Kidney epithelial cell (primary cell): ENCODE measurements at regions not wholly inside any gene's neighbourhood (a gene's known extent, or its start where the extent isn't known, plus 50 kb on each side); places are given as distances from the start of the nearest gene placed in this dataset.

Experiments used
- DNase-seq: peaks from one replicate; pipeline ENCODE4 v3.0.0-alpha.2; 2010; ENCODE audit warnings: low read depth
- H3K27me3 ChIP-seq: 2 replicates; pipeline ENCODE4 v1.6.0; 2011; ENCODE audit warnings: low read length; ENCODE audit not compliant: control insufficient read depth, insufficient read depth
- H3K36me3 ChIP-seq: 2 replicates; pipeline ENCODE4 v1.5.1; 2011; ENCODE audit warnings: low read length; ENCODE audit not compliant: control insufficient read depth, insufficient read depth
- H3K4me3 ChIP-seq: 2 replicates; pipeline ENCODE4 v1.5.1; 2011; ENCODE audit warnings: low read depth, mild to moderate bottlenecking, control low read depth, low read length
- TF ChIP-seq, protein P1 (sequence below): IDR thresholded peaks from 2 replicates; pipeline ENCODE4 v1.5.1; 2011; ENCODE audit warnings: mild to moderate bottlenecking, moderate library complexity, low read length, control low read depth, inconsistent platforms; ENCODE audit not compliant: insufficient read depth, poor library complexity, severe bottlenecking

DNA sequence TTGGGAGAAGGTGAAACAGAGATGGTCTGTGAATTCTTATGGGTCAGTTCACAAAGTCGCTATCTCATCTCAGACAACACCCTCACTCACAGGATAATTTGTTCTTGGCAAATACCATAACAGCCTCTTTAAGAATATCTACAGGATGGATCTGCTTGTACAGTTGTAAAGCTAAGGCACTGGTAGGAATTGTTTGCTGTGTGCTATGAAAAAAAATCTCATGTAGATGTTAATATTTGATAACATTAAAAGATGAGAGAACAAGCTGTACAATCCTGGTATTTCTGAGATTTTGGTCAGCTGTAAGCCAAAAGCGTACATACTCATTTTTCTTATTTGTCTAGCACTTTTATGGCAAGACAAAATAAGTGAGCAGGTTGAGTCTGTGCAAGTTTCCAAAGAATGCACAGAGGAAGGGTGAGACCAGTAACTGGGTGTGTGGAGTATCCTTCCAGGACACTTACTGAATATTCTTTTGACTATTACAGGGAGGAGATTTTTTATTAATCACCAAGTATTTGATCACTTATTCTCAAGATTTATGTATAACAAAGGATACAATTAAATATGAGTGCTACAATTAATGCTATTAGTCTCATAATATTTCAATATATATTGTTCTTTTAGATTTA, 814.5 kb upstream of the MIR17HG start:
- H3K4me3 ChIP-seq, result no peak overlapping the region
- H3K27me3 ChIP-seq, result no peaks in the 10 kb centered on the region
- H3K36me3 ChIP-seq, result no peaks in the 10 kb centered on the region
- TF ChIP-seq, protein P1, sequence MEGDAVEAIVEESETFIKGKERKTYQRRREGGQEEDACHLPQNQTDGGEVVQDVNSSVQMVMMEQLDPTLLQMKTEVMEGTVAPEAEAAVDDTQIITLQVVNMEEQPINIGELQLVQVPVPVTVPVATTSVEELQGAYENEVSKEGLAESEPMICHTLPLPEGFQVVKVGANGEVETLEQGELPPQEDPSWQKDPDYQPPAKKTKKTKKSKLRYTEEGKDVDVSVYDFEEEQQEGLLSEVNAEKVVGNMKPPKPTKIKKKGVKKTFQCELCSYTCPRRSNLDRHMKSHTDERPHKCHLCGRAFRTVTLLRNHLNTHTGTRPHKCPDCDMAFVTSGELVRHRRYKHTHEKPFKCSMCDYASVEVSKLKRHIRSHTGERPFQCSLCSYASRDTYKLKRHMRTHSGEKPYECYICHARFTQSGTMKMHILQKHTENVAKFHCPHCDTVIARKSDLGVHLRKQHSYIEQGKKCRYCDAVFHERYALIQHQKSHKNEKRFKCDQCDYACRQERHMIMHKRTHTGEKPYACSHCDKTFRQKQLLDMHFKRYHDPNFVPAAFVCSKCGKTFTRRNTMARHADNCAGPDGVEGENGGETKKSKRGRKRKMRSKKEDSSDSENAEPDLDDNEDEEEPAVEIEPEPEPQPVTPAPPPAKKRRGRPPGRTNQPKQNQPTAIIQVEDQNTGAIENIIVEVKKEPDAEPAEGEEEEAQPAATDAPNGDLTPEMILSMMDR, result no peak
- DNase-seq, result no peak

DNA sequence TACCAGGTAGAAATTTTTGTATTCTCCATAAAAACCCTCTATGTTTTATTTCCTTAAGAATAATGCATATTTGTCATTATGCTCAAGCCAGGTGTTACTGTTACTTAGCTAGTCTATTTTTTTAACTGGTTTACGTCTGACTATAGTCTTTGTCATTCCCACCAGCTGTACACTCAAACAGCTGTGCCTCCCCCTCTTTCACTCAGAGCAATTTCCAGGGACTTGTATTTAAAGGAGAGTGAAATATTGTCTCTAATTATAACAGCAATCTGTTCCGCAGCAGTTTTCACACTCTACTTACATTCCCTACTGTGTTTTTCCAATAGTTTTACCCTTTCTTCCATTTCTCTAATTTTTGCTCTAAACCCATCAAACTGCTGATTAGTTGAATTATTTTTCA, 813.6 kb upstream of the MIR17HG start:
- no peaks in the 10 kb centered on the region for H3K36me3 ChIP-seq
- no peaks in the 10 kb centered on the region for H3K27me3 ChIP-seq
- no peak overlapping the region for H3K4me3 ChIP-seq
- TF ChIP-seq, protein P1, result no peak
- no peak for DNase-seq

DNA sequence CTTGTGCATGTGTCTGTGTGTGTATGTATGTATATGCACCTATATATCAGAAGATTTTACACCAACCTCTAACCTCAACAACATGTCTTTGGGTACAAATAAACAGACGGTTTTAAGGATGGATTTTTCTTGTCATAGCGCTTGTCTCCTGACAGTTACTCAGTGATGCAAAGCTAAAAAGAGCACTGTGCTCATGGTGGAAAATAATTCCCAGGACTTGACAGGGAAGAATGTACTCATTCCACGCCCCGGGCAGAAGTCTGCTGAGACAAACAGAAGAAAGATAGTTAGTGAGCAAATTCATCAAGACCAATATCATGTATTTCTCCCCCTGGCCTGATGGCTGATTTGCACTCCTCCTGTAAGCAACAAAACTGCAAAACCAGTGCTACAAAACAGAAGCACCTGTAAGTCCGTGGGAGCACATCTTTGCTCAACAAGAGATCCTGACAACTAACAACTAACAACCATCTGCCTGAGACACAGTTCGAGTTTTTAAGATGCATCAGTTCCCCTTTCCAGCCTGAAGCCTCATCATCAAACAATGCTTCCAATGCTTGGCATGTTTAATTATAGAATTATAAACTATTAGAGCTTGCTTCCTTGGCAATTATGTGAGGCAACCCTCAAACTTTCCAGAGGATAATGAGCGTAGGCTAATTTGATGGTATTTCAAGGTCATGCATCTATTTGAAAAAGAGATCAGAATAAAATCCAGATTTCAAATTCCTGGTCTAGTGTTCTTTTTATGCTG, 812.7 kb upstream of the MIR17HG start:
- TF ChIP-seq, protein P1, result no peak
- DNase-seq, result no peak
- Histone ChIP-seq H3K36me3 (no peaks in the 10 kb centered on the region), H3K4me3 (no peak overlapping the region), H3K27me3 (no peaks in the 10 kb centered on the region)

DNA sequence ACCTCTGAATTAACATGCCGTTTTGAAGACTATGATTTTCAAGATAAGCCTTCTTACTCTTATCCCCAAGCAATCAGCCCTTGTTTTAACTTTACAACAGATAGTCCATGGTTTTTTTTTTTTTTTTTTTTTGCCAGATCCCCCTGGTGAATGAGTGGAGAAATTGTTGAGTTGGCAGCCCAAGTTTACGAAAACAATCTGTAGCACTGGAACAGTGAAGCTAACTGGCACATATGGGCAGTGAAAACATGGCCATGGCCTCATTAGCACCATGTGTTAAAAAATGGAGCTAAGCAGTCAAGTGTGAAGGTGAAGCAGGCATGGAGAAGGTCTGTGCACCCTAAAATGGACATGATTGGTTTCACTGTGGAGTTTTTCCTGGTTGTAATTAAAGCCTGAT, 812.1 kb upstream of the MIR17HG start:
- no peak overlapping the region for H3K4me3 ChIP-seq

DNA sequence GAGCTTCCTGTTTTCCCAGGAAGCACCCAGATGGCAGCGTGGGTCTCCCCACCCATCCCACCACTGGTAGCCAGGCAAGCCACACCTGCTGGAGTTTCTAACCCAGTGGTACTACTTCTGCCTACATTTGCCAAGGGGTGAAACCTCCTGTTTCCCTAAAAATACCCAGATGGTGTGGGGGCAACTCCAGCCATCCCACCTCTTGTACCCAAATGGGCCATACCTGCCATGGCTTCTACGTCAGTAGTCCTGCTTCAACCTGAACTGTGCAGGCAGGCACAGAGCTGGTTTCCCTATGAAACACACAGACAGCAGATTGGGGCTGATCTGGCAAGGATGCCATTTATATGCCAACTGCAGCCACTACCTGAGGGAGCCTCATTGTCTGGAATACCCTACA, 809.4 kb upstream of the MIR17HG start:
- Histone ChIP-seq H3K36me3 (no peaks in the 10 kb centered on the region), H3K27me3 (no peaks in the 10 kb centered on the region), H3K4me3 (no peak overlapping the region)
- no peak for DNase-seq
- TF ChIP-seq, protein P1, result no peak

More for the DNA sequence above, 812.1 kb upstream of the MIR17HG start:
- TF ChIP-seq, protein P1, result no peak
- H3K27me3 ChIP-seq, result no peaks in the 10 kb centered on the region
- H3K36me3 ChIP-seq, result no peaks in the 10 kb centered on the region
- DNase-seq, result no peak
